ENCODE measurements at regions not wholly inside any gene's neighbourhood (a gene's known extent, or its start where the extent isn't known, plus 50 kb on each side); places are given as distances from the start of the nearest gene placed in this dataset.

DNA sequence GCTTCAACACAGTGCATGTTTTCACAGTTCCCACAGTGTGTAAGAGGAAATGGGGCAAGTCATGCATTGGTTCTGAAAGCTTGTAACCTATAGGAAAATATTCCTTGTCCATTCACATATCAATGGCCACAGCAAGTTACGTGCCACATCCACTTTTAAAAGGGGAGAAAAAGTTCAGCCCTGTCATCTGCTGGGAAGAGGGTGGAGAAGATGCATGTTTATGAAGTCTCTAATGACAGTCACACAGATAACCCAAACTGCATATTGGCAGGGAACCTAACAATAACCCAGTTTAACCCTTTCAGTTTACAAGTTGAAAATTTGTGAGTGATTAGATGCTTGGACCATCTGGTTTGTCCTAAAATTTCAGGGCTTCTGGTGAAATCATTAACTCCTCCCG is 159.3 kb downstream of the MTRR start:
- no peaks in the 10 kb centered on the region for H3K36me3 Mint-ChIP-seq (ENCODE audit: insufficient read depth, unreplicated experiment)
- TF ChIP-seq, protein P1, sequence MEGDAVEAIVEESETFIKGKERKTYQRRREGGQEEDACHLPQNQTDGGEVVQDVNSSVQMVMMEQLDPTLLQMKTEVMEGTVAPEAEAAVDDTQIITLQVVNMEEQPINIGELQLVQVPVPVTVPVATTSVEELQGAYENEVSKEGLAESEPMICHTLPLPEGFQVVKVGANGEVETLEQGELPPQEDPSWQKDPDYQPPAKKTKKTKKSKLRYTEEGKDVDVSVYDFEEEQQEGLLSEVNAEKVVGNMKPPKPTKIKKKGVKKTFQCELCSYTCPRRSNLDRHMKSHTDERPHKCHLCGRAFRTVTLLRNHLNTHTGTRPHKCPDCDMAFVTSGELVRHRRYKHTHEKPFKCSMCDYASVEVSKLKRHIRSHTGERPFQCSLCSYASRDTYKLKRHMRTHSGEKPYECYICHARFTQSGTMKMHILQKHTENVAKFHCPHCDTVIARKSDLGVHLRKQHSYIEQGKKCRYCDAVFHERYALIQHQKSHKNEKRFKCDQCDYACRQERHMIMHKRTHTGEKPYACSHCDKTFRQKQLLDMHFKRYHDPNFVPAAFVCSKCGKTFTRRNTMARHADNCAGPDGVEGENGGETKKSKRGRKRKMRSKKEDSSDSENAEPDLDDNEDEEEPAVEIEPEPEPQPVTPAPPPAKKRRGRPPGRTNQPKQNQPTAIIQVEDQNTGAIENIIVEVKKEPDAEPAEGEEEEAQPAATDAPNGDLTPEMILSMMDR (IDR thresholded peaks at IDR 0.05; ENCODE audit: unreplicated experiment), result no peak
- no peak for DNase-seq
- H3K27me3 Mint-ChIP-seq (ENCODE audit: unreplicated experiment), result no peaks in the 10 kb centered on the region
- no peak overlapping the region for H3K4me3 Mint-ChIP-seq (ENCODE audit: low read depth, unreplicated experiment)
- BruUV-seq (replicated peaks), result no TSS peak
- CTCF ChIA-PET, result no interaction called here
- H3K9me3 Mint-ChIP-seq (ENCODE audit: low read depth, unreplicated experiment), result peaks cover 2% of the 10 kb centered on the region
- H3K4me1 Mint-ChIP-seq (ENCODE audit: low read depth, unreplicated experiment), result no peaks in the 10 kb centered on the region
- no peak overlapping the region for H3K27ac Mint-ChIP-seq (ENCODE audit: unreplicated experiment)
- intact Hi-C loops (cut with micrococcal nuclease; ENCODE audit: unreplicated experiment), result no loop called here

DNA sequence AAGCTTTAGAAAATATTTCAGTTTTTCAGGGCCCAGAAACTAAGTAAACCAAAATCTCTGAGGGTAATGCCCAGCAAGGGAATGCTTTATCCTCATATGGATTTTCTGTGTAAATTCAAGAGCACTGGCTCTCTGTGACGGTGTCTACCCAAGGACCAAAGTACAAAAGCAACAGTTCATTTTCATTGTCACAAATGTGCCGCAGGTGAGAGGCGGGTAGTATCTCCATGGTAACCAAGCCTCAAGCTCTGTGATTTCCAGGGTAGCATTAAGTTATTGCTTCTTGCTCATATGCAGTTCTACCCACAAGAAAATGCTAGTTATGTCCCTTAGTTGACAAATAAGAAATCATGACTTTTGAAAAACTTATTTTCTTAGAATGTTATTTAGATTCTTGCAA is 164.3 kb downstream of the MTRR start:
- no peak overlapping the region for H3K27ac Mint-ChIP-seq (ENCODE audit: unreplicated experiment)
- peaks cover 2% of the 10 kb centered on the region for H3K9me3 Mint-ChIP-seq (ENCODE audit: low read depth, unreplicated experiment)
- intact Hi-C loops (cut with micrococcal nuclease; ENCODE audit: unreplicated experiment), result no loop called here
- H3K36me3 Mint-ChIP-seq (ENCODE audit: insufficient read depth, unreplicated experiment), result no peaks in the 10 kb centered on the region
- DNase-seq, result no peak
- CTCF ChIA-PET, result no interaction called here
- no peaks in the 10 kb centered on the region for H3K27me3 Mint-ChIP-seq (ENCODE audit: unreplicated experiment)
- no peaks in the 10 kb centered on the region for H3K4me1 Mint-ChIP-seq (ENCODE audit: low read depth, unreplicated experiment)
- TF ChIP-seq, protein P1 (IDR thresholded peaks at IDR 0.05; ENCODE audit: unreplicated experiment), result no peak
- BruUV-seq (replicated peaks), result no TSS peak
- no peak overlapping the region for H3K4me3 Mint-ChIP-seq (ENCODE audit: low read depth, unreplicated experiment)

DNA sequence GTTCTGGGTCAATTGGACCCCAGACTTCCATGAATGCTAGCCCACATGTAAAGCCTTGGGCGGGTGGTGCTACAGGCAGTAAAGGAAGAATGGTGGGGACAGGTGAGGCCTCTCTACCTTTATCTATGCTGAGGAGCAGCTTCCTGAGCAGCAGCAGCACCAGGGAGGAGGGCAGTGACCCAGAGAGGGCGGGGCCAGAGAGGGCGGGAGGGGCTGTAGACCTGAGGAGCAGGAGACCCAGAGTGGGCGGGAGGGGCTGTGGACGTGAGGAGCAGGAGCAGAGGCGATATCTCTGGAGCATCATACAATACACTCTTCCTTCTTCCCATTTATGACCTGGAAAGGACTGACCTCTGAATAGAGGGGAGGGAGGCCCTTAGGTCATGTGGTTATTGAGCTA is 165.9 kb downstream of the MTRR start:
- H3K9me3 Mint-ChIP-seq (ENCODE audit: low read depth, unreplicated experiment), result peaks cover 3% of the 10 kb centered on the region
- no TSS peak for BruUV-seq (replicated peaks)

DNA sequence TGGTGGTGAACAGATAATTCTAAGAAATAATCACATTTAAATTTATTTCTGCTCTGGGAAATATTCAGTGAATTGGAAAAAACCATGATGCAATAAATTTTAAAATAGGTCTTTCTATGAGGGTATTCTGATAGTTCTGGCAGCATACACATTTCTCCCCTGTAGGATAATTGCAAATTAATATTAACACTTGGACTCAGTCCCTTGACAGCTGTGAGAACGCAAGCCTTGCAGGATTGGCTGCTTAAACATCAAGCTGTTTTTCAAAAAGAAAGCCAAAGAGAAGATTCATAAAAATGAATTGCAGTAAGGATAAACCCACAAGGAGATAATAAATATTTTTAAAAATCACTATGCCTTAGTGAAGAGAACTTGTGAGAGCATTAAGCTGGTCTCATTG is 180.0 kb downstream of the MTRR start:
- BruUV-seq (replicated peaks), result no TSS peak
- Mint-ChIP-seq H3K36me3 (ENCODE audit: insufficient read depth, unreplicated experiment) (no peaks in the 10 kb centered on the region), H3K4me1 (ENCODE audit: low read depth, unreplicated experiment) (no peaks in the 10 kb centered on the region), H3K27me3 (ENCODE audit: unreplicated experiment) (no peaks in the 10 kb centered on the region), H3K27ac (ENCODE audit: unreplicated experiment) (no peak overlapping the region), H3K9me3 (ENCODE audit: low read depth, unreplicated experiment) (peaks cover 18% of the 10 kb centered on the region), H3K4me3 (ENCODE audit: low read depth, unreplicated experiment) (no peak overlapping the region)
- intact Hi-C loops (cut with micrococcal nuclease; ENCODE audit: unreplicated experiment), result no loop called here
- CTCF ChIA-PET, result no interaction called here
- no peak for DNase-seq
- TF ChIP-seq, protein P1 (IDR thresholded peaks at IDR 0.05; ENCODE audit: unreplicated experiment), result no peak

More for the DNA sequence above, 165.9 kb downstream of the MTRR start:
- intact Hi-C loops (cut with micrococcal nuclease; ENCODE audit: unreplicated experiment), result no loop called here
- Mint-ChIP-seq H3K4me1 (ENCODE audit: low read depth, unreplicated experiment) (no peaks in the 10 kb centered on the region), H3K36me3 (ENCODE audit: insufficient read depth, unreplicated experiment) (no peaks in the 10 kb centered on the region), H3K27me3 (ENCODE audit: unreplicated experiment) (no peaks in the 10 kb centered on the region), H3K4me3 (ENCODE audit: low read depth, unreplicated experiment) (no peak overlapping the region), H3K27ac (ENCODE audit: unreplicated experiment) (no peak overlapping the region)
- no peak for DNase-seq
- TF ChIP-seq, protein P1 (IDR thresholded peaks at IDR 0.05; ENCODE audit: unreplicated experiment), result no peak
- CTCF ChIA-PET, result no interaction called here
